ENCODE measurements at regions not wholly inside any gene's neighbourhood (a gene's known extent, or its start where the extent isn't known, plus 50 kb on each side); places are given as distances from the start of the nearest gene placed in this dataset.
"Not testable (repeated sequence)": the region's sequence is repeated elsewhere in the genome, so short reads cannot be mapped to it uniquely, and the experiment has no call there.

DNA sequence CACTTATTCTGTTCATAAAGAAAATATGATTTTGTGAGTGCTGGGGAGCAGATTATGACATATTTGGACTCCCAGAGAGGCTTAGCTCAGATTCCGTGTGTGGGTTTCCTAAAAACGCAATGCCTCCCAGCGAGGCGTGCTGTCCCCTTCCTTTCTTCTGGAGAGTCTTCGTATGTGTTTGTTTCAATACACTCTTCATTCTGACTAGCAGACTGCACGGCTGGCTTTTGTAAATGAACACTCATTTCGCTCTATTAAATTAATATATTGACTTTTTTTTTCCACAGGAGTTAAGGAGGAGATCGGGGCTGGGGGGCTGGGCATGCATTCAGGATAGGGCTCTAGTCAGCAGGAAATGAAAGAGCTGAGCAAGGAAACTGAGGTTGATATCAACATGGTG is 102.3 kb downstream of the KBTBD2 start:
- TF ChIP-seq, protein P1, sequence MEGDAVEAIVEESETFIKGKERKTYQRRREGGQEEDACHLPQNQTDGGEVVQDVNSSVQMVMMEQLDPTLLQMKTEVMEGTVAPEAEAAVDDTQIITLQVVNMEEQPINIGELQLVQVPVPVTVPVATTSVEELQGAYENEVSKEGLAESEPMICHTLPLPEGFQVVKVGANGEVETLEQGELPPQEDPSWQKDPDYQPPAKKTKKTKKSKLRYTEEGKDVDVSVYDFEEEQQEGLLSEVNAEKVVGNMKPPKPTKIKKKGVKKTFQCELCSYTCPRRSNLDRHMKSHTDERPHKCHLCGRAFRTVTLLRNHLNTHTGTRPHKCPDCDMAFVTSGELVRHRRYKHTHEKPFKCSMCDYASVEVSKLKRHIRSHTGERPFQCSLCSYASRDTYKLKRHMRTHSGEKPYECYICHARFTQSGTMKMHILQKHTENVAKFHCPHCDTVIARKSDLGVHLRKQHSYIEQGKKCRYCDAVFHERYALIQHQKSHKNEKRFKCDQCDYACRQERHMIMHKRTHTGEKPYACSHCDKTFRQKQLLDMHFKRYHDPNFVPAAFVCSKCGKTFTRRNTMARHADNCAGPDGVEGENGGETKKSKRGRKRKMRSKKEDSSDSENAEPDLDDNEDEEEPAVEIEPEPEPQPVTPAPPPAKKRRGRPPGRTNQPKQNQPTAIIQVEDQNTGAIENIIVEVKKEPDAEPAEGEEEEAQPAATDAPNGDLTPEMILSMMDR (IDR thresholded peaks at IDR 0.05; ENCODE audit: poor library complexity), result not testable (repeated sequence)
- not testable (repeated sequence) for TF ChIP-seq EZH2 (IDR thresholded peaks at IDR 0.05; ENCODE audit: borderline replicate concordance); EZH2phosphoT487 (IDR thresholded peaks at IDR 0.05; ENCODE audit: low read depth, severe bottlenecking, unreplicated experiment)

Measured in hepatocyte (in vitro differentiated cells).